Stimulated activated CD4-positive, alpha-beta T cell treated with anti-CD3 and anti-CD28 coated beads, Interleukin-4, amount 100 ng/mL, for 24 hours (primary cell): ENCODE measurements at regions not wholly inside any gene's neighbourhood (a gene's known extent, or its start where the extent isn't known, plus 50 kb on each side); places are given as distances from the start of the nearest gene placed in this dataset.

Source experiments
- DNase-seq: peaks from one replicate; pipeline ENCODE4 v3.0.0-alpha.2; 2020

GRCh38 chr16:86202267-86202666 is 303.3 kb downstream of the IRF8 start:
- no peak for DNase-seq

GRCh38 chr16:86202760-86203426 is 303.9 kb downstream of the IRF8 start:
- DNase-seq, result no peak

- no peak for DNase-seq
Observed at GRCh38 chr16:86203557-86204275, 304.8 kb downstream of the IRF8 start.

- DNase-seq, result no peak
Observed at GRCh38 chr16:86205521-86206245, 304.6 kb upstream of the FOXF1 start.

GRCh38 chr16:86207350-86207749 is 303.0 kb upstream of the FOXF1 start:
- DNase-seq, result no peak

GRCh38 chr16:86209202-86209601 is 301.1 kb upstream of the FOXF1 start:
- DNase-seq, result no peak

GRCh38 chr16:86210403-86211193 is 299.7 kb upstream of the FOXF1 start:
- DNase-seq, result no peak

GRCh38 chr16:86211265-86211664 is 299.1 kb upstream of the FOXF1 start:
- DNase-seq, result no peak

GRCh38 chr16:86211800-86212199 is 298.5 kb upstream of the FOXF1 start:
- DNase-seq, result no peak

GRCh38 chr16:86212706-86213436 is 297.5 kb upstream of the FOXF1 start:
- no peak for DNase-seq

GRCh38 chr16:86213437-86214205 is 296.7 kb upstream of the FOXF1 start:
- DNase-seq, result no peak

GRCh38 chr16:86214326-86215232 is 295.7 kb upstream of the FOXF1 start:
- DNase-seq, result no peak

- DNase-seq, result no peak
Observed at GRCh38 chr16:86215233-86215978, 294.9 kb upstream of the FOXF1 start.

- DNase-seq, result no peak
Observed at GRCh38 chr16:86215979-86216585, 294.2 kb upstream of the FOXF1 start.

GRCh38 chr16:86216591-86216990 is 293.7 kb upstream of the FOXF1 start:
- DNase-seq, result no peak

- DNase-seq, result no peak
Observed at GRCh38 chr16:86217001-86217890, 293.1 kb upstream of the FOXF1 start.

- DNase-seq, result no peak
Observed at GRCh38 chr16:86217891-86218270, 292.4 kb upstream of the FOXF1 start.

GRCh38 chr16:86218479-86219170 is 291.7 kb upstream of the FOXF1 start:
- no peak for DNase-seq
